Mesendoderm (in vitro differentiated cells): ENCODE measurements at regions not wholly inside any gene's neighbourhood (a gene's known extent, or its start where the extent isn't known, plus 50 kb on each side); places are given as distances from the start of the nearest gene placed in this dataset.

Source experiments
- DNase-seq: peaks from one replicate; pipeline ENCODE4 v3.0.0; 2013
- H2AK5ac ChIP-seq: 2 replicates; pipeline ENCODE4 v1.6.1; 2013; ENCODE audit warnings: low read length, inconsistent platforms
- H2BK120ac ChIP-seq: 2 replicates; pipeline ENCODE4 v1.6.1; 2013; ENCODE audit warnings: low read depth, mild to moderate bottlenecking, low read length, moderate library complexity, mixed read lengths
- H2BK15ac ChIP-seq: replicated peaks from 2 replicates; pipeline ENCODE4 v1.6.1; 2013; ENCODE audit warnings: low read depth, mild to moderate bottlenecking, moderate library complexity
- H2BK5ac ChIP-seq: 2 replicates; pipeline ENCODE4 v1.6.1; 2013; ENCODE audit warnings: low read length, inconsistent platforms
- H3K18ac ChIP-seq: 2 replicates; pipeline ENCODE4 v1.6.1; 2013; ENCODE audit warnings: mild to moderate bottlenecking, low read length, mixed read lengths
- H3K23ac ChIP-seq: one replicate; pipeline ENCODE4 v1.6.1; 2013; ENCODE audit warnings: low read length
- H3K27ac ChIP-seq: 2 replicates; pipeline ENCODE4 v1.5.1; 2013; ENCODE audit warnings: low read depth, mild to moderate bottlenecking, inconsistent platforms, low read length, moderate library complexity
- H3K27me3 ChIP-seq: 2 replicates; pipeline ENCODE4 v1.6.1; 2013; ENCODE audit warnings: low read length, control low read depth, mild to moderate bottlenecking, inconsistent platforms; ENCODE audit not compliant: insufficient read depth, poor library complexity
- H3K36me3 ChIP-seq: 2 replicates; pipeline ENCODE4 v1.6.1; 2013; ENCODE audit warnings: low read length, inconsistent platforms; ENCODE audit not compliant: control insufficient read depth, insufficient read depth
- H3K4ac ChIP-seq: one replicate; pipeline ENCODE4 v1.6.1; 2013; ENCODE audit warnings: low read depth, mild to moderate bottlenecking, low read length, moderate library complexity
- H3K4me1 ChIP-seq: 2 replicates; pipeline ENCODE4 v1.6.1; 2013; ENCODE audit warnings: low read depth, low read length, inconsistent platforms; ENCODE audit not compliant: control insufficient read depth
- H3K4me2 ChIP-seq: 2 replicates; pipeline ENCODE4 v1.6.1; 2013; ENCODE audit warnings: low read length
- H3K4me3 ChIP-seq: 2 replicates; pipeline ENCODE4 v1.5.1; 2013; ENCODE audit warnings: mild to moderate bottlenecking, low read length
- H3K56ac ChIP-seq: one replicate; pipeline ENCODE4 v1.6.1; 2013; ENCODE audit warnings: low read length
- H3K79me1 ChIP-seq: 2 replicates; pipeline ENCODE4 v1.6.1; 2013; ENCODE audit warnings: low read length, inconsistent platforms
- H3K79me2 ChIP-seq: 2 replicates; pipeline ENCODE4 v1.6.1; 2013; ENCODE audit warnings: mild to moderate bottlenecking, low read length; ENCODE audit not compliant: control insufficient read depth, insufficient read depth
- H3K9ac ChIP-seq: 2 replicates; pipeline ENCODE4 v1.6.1; 2013; ENCODE audit warnings: low read length, inconsistent platforms
- H4K5ac ChIP-seq: one replicate; pipeline ENCODE4 v1.6.1; 2013; ENCODE audit warnings: low read length
- H4K8ac ChIP-seq: one replicate; pipeline ENCODE4 v1.6.1; 2013; ENCODE audit warnings: low read depth, mild to moderate bottlenecking, control low read depth, low read length, moderate library complexity
- WGBS: extraction: QIAGEN DNeasy Blood & Tissue Kit; methylation state at CpG from one replicate; pipeline ENCODE4 v1.1.7; 2013; ENCODE audit warnings: low lambda C conversion rate, missing lambda C conversion rate; ENCODE audit not compliant: insufficient coverage; ENCODE audit errors: extremely low coverage; 5-methylcytosine and 5-hydroxymethylcytosine counted together

- no peaks in the 10 kb centered on the region for H3K4me1 ChIP-seq
- H3K79me1 ChIP-seq = no peaks in the 10 kb centered on the region
- no peak overlapping the region for H4K5ac ChIP-seq
- no CpG with 5 or more reads among the region's 2 CpGs for WGBS
- H3K18ac ChIP-seq = no peak overlapping the region
- no peak overlapping the region for H2BK15ac ChIP-seq
- H2BK120ac ChIP-seq = no peak overlapping the region
- DNase-seq = no peak
- no peak overlapping the region for H4K8ac ChIP-seq
- no peaks in the 10 kb centered on the region for H3K79me2 ChIP-seq
- no peak overlapping the region for H2BK5ac ChIP-seq
- H3K9ac ChIP-seq = no peak overlapping the region
- no peaks in the 10 kb centered on the region for H3K36me3 ChIP-seq
- H3K4me3 ChIP-seq = no peak overlapping the region
- H3K27me3 ChIP-seq = no peaks in the 10 kb centered on the region
- H3K23ac ChIP-seq = no peak overlapping the region
- H3K4me2 ChIP-seq = no peak overlapping the region
- no peak overlapping the region for H3K27ac ChIP-seq
- no peak overlapping the region for H2AK5ac ChIP-seq
- H3K56ac ChIP-seq = no peak overlapping the region
- H3K4ac ChIP-seq = no peak overlapping the region
These were observed 211.1 kb upstream of the DAAM1 start for GRCh38 chr14:58977366-58977765.

GRCh38 chr14:58978343-58978742 is 210.1 kb upstream of the DAAM1 start:
- Histone ChIP-seq H2BK15ac (no peak overlapping the region), H3K36me3 (no peaks in the 10 kb centered on the region), H2AK5ac (no peak overlapping the region), H3K56ac (no peak overlapping the region), H3K4me1 (no peaks in the 10 kb centered on the region), H4K8ac (no peak overlapping the region), H3K79me2 (no peaks in the 10 kb centered on the region), H2BK5ac (no peak overlapping the region), H3K4me3 (no peak overlapping the region), H3K9ac (no peak overlapping the region), H3K4ac (no peak overlapping the region), H3K27me3 (no peaks in the 10 kb centered on the region), H4K5ac (no peak overlapping the region), H3K18ac (no peak overlapping the region), H3K4me2 (no peak overlapping the region), H3K79me1 (no peaks in the 10 kb centered on the region), H2BK120ac (no peak overlapping the region), H3K27ac (no peak overlapping the region), H3K23ac (no peak overlapping the region)
- no CpG with 5 or more reads among the region's 4 CpGs for WGBS
- no peak for DNase-seq

- no peaks in the 10 kb centered on the region for H3K4me1 ChIP-seq
These were observed 209.1 kb upstream of the DAAM1 start for GRCh38 chr14:58979325-58979724.

GRCh38 chr14:58981840-58982239 is 206.6 kb upstream of the DAAM1 start:
- H2BK15ac ChIP-seq = no peak overlapping the region
- no peak overlapping the region for H4K8ac ChIP-seq
- no peak overlapping the region for H3K9ac ChIP-seq
- WGBS = 100% methylated on average over 1 of the region's 1 CpG
- H3K79me1 ChIP-seq = no peaks in the 10 kb centered on the region
- H3K27me3 ChIP-seq = no peaks in the 10 kb centered on the region
- H2BK5ac ChIP-seq = no peak overlapping the region
- no peaks in the 10 kb centered on the region for H3K79me2 ChIP-seq
- no peak overlapping the region for H3K27ac ChIP-seq
- no peak overlapping the region for H3K56ac ChIP-seq
- no peak overlapping the region for H3K23ac ChIP-seq
- DNase-seq = no peak
- no peaks in the 10 kb centered on the region for H3K36me3 ChIP-seq
- no peak overlapping the region for H3K4me3 ChIP-seq
- H2BK120ac ChIP-seq = no peak overlapping the region
- no peak overlapping the region for H2AK5ac ChIP-seq
- H4K5ac ChIP-seq = no peak overlapping the region
- H3K4me2 ChIP-seq = no peak overlapping the region
- H3K4me1 ChIP-seq = no peaks in the 10 kb centered on the region
- no peak overlapping the region for H3K18ac ChIP-seq
- H3K4ac ChIP-seq = no peak overlapping the region

More at GRCh38 chr14:58979325-58979724, 209.1 kb upstream of the DAAM1 start:
- Histone ChIP-seq H3K56ac (no peak overlapping the region), H3K9ac (no peak overlapping the region), H3K4me3 (no peak overlapping the region), H3K27me3 (no peaks in the 10 kb centered on the region), H3K36me3 (no peaks in the 10 kb centered on the region), H3K18ac (no peak overlapping the region), H3K79me2 (no peaks in the 10 kb centered on the region), H3K23ac (no peak overlapping the region), H2AK5ac (no peak overlapping the region), H2BK5ac (no peak overlapping the region), H4K8ac (no peak overlapping the region), H2BK15ac (no peak overlapping the region), H3K79me1 (no peaks in the 10 kb centered on the region), H3K4ac (no peak overlapping the region), H3K27ac (no peak overlapping the region), H4K5ac (no peak overlapping the region), H2BK120ac (no peak overlapping the region), H3K4me2 (no peak overlapping the region)
- no CpG with 5 or more reads among the region's 6 CpGs for WGBS
- no peak for DNase-seq

- H3K4me1 ChIP-seq = no peaks in the 10 kb centered on the region
- no peak overlapping the region for H2BK120ac ChIP-seq
- no peaks in the 10 kb centered on the region for H3K79me2 ChIP-seq
- H4K5ac ChIP-seq = no peak overlapping the region
- H3K4me3 ChIP-seq = no peak overlapping the region
- H3K4ac ChIP-seq = no peak overlapping the region
- H4K8ac ChIP-seq = no peak overlapping the region
- no peak for DNase-seq
- H3K56ac ChIP-seq = no peak overlapping the region
- H3K23ac ChIP-seq = no peak overlapping the region
- no peak overlapping the region for H2AK5ac ChIP-seq
- no peak overlapping the region for H2BK15ac ChIP-seq
- WGBS = no CpG with 5 or more reads among the region's 4 CpGs
- H2BK5ac ChIP-seq = no peak overlapping the region
- no peaks in the 10 kb centered on the region for H3K36me3 ChIP-seq
- no peaks in the 10 kb centered on the region for H3K79me1 ChIP-seq
- no peak overlapping the region for H3K27ac ChIP-seq
- no peak overlapping the region for H3K18ac ChIP-seq
- H3K9ac ChIP-seq = no peak overlapping the region
- H3K27me3 ChIP-seq = no peaks in the 10 kb centered on the region
- no peak overlapping the region for H3K4me2 ChIP-seq
These were observed 202.7 kb upstream of the DAAM1 start for GRCh38 chr14:58985786-58986185.

GRCh38 chr14:58987591-58987990 is 200.9 kb upstream of the DAAM1 start:
- Histone ChIP-seq H3K56ac (no peak overlapping the region), H3K18ac (no peak overlapping the region), H3K36me3 (no peaks in the 10 kb centered on the region), H2AK5ac (no peak overlapping the region), H2BK5ac (no peak overlapping the region), H3K79me1 (no peaks in the 10 kb centered on the region), H3K27ac (no peak overlapping the region), H3K4me1 (no peaks in the 10 kb centered on the region), H2BK120ac (no peak overlapping the region), H3K23ac (no peak overlapping the region), H4K8ac (no peak overlapping the region), H3K4me3 (no peak overlapping the region), H2BK15ac (no peak overlapping the region), H3K27me3 (no peaks in the 10 kb centered on the region), H3K79me2 (no peaks in the 10 kb centered on the region), H3K4ac (no peak overlapping the region), H3K9ac (no peak overlapping the region), H3K4me2 (no peak overlapping the region), H4K5ac (no peak overlapping the region)
- WGBS = no CpG with 5 or more reads among the region's 3 CpGs
- DNase-seq = no peak
